ENCODE measurements at regions not wholly inside any gene's neighbourhood (a gene's known extent, or its start where the extent isn't known, plus 50 kb on each side); places are given as distances from the start of the nearest gene placed in this dataset.

- no peak for TF ChIP-seq CTCF (IDR thresholded peaks at IDR 0.05)
- no peak for TF ChIP-seq POLR2A (IDR thresholded peaks at IDR 0.05)
- TF ChIP-seq EP300 (IDR thresholded peaks at IDR 0.05): no peak
These were observed 143.7 kb upstream of the CDH5 start for GRCh38 chr16:66222756-66223155.
